Urothelium cell line (cell line): ENCODE measurements at regions not wholly inside any gene's neighbourhood (a gene's known extent, or its start where the extent isn't known, plus 50 kb on each side); places are given as distances from the start of the nearest gene placed in this dataset.

Experiments used
- DNase-seq: peaks from one replicate; pipeline ENCODE4 v3.0.0; 2011; ENCODE audit warnings: low spot score, mixed read lengths
- FAIRE-seq: peaks from 2 replicates; lab custom pipeline; 2011; peaks lifted over from hg19 to GRCh38; lab: Jason Lieb, UNC

- DNase-seq, result no peak
- FAIRE-seq, result no peak
Measured at GRCh38 chr21:38968887-38969543, 163.3 kb downstream of the ETS2 start.

- FAIRE-seq, result no peak
- DNase-seq, result no peak
Measured at GRCh38 chr21:38965910-38966504, 160.3 kb downstream of the ETS2 start.

GRCh38 chr21:38965241-38965640 is 159.5 kb downstream of the ETS2 start:
- DNase-seq, result no peak
- FAIRE-seq, result no peak

- FAIRE-seq (no peak), DNase-seq (no peak)
Measured at GRCh38 chr21:38963006-38963405, 157.3 kb downstream of the ETS2 start.

GRCh38 chr21:38960251-38960650 is 154.5 kb downstream of the ETS2 start:
- FAIRE-seq (no peak), DNase-seq (no peak)

- no peak for FAIRE-seq
Measured at GRCh38 chr21:38959692-38960061, 153.9 kb downstream of the ETS2 start.

GRCh38 chr21:38958940-38959691 is 153.4 kb downstream of the ETS2 start:
- no peak for FAIRE-seq
- DNase-seq, result no peak

More at GRCh38 chr21:38959692-38960061, 153.9 kb downstream of the ETS2 start:
- no peak for DNase-seq

GRCh38 chr21:38958323-38958705 is 152.6 kb downstream of the ETS2 start:
- DNase-seq (no peak), FAIRE-seq (no peak)

GRCh38 chr21:38957575-38958322 is 152.0 kb downstream of the ETS2 start:
- DNase-seq, result no peak

GRCh38 chr21:38956856-38957571 is 151.3 kb downstream of the ETS2 start:
- DNase-seq (no peak), FAIRE-seq (no peak)

More at GRCh38 chr21:38957575-38958322, 152.0 kb downstream of the ETS2 start:
- no peak for FAIRE-seq

- FAIRE-seq (no peak), DNase-seq (no peak)
Measured at GRCh38 chr21:38956521-38956855, 150.8 kb downstream of the ETS2 start.

- no peak for DNase-seq
- FAIRE-seq, result no peak
Measured at GRCh38 chr21:38956007-38956406, 150.3 kb downstream of the ETS2 start.

- DNase-seq, result peak; percentile 10
- FAIRE-seq, result no peak
Measured at GRCh38 chr21:38955495-38955894, 149.8 kb downstream of the ETS2 start.

GRCh38 chr21:38954588-38955004 is 148.9 kb downstream of the ETS2 start:
- no peak for DNase-seq

GRCh38 chr21:38953516-38953915 is 147.8 kb downstream of the ETS2 start:
- FAIRE-seq, result no peak
- DNase-seq, result no peak

More at GRCh38 chr21:38954588-38955004, 148.9 kb downstream of the ETS2 start:
- no peak for FAIRE-seq

- no peak for FAIRE-seq
- DNase-seq, result no peak
Measured at GRCh38 chr21:38952890-38953289, 147.2 kb downstream of the ETS2 start.

- FAIRE-seq (no peak), DNase-seq (no peak)
Measured at GRCh38 chr21:38951095-38951730, 145.5 kb downstream of the ETS2 start.

GRCh38 chr21:38950435-38951094 is 144.8 kb downstream of the ETS2 start:
- DNase-seq (no peak), FAIRE-seq (no peak)

GRCh38 chr21:38949070-38949380 is 143.3 kb downstream of the ETS2 start:
- DNase-seq, result no peak
- no peak for FAIRE-seq
